Keratinocyte (primary cell): ENCODE measurements at regions not wholly inside any gene's neighbourhood (a gene's known extent, or its start where the extent isn't known, plus 50 kb on each side); places are given as distances from the start of the nearest gene placed in this dataset.

Experiments
- DNase-seq: peaks from one replicate; pipeline ENCODE4 v3.0.0-alpha.2; 2011; ENCODE audit warnings: low read depth, missing footprints, low spot score
- FAIRE-seq: peaks from 2 replicates; lab custom pipeline; 2011; peaks lifted over from hg19 to GRCh38; lab: Jason Lieb, UNC
- H2AFZ ChIP-seq: 2 replicates; pipeline ENCODE4 v1.6.0; 2012; ENCODE audit warnings: low read length, control low read depth, inconsistent platforms; ENCODE audit not compliant: control insufficient read depth
- H3K27ac ChIP-seq: 2 replicates; pipeline ENCODE4 v1.5.1; 2011; ENCODE audit warnings: low read length; ENCODE audit not compliant: control insufficient read depth, insufficient read depth
- H3K27me3 ChIP-seq: 3 replicates; pipeline ENCODE4 v1.6.0; 2011; ENCODE audit warnings: low read length; ENCODE audit not compliant: control insufficient read depth, insufficient read depth; ENCODE audit errors: extremely low read depth
- H3K36me3 ChIP-seq, 2 experiments: 2 replicates in 1 of 2; 3 replicates in 1 of 2; pipeline ENCODE4 v1.5.1; 2011; ENCODE audit warnings: low read length in 2 of 2, mild to moderate bottlenecking in 1 of 2; ENCODE audit not compliant: control insufficient read depth in 2 of 2, insufficient read depth in 2 of 2; ENCODE audit errors: extremely low read depth in 1 of 2
- H3K4me1 ChIP-seq: 3 replicates; pipeline ENCODE4 v1.5.1; 2011; ENCODE audit warnings: low read length; ENCODE audit not compliant: control insufficient read depth, insufficient read depth; ENCODE audit errors: extremely low read depth
- H3K4me2 ChIP-seq: 3 replicates; pipeline ENCODE4 v1.6.0; 2011; ENCODE audit warnings: low read depth, low read length; ENCODE audit not compliant: control insufficient read depth, insufficient read depth; ENCODE audit errors: extremely low read depth
- H3K4me3 ChIP-seq, 3 experiments: fragments of 200-600 bp in 1 of 3; sonication (generic) in 1 of 3; 2 replicates in 2 of 3; 3 replicates in 1 of 3; pipeline ENCODE4 v1.5.1; 2011 to 2016; ENCODE audit warnings: low read length in 3 of 3, mild to moderate bottlenecking in 3 of 3, control low read depth in 2 of 3, inconsistent platforms in 1 of 3, low read depth in 1 of 3, mixed read lengths in 1 of 3, mixed run types in 1 of 3, moderate library complexity in 1 of 3; ENCODE audit not compliant: control insufficient read depth in 2 of 3, insufficient read depth in 2 of 3; ENCODE audit errors: extremely low read depth in 1 of 3
- H3K79me2 ChIP-seq: 2 replicates; pipeline ENCODE4 v1.6.0; 2012; ENCODE audit warnings: low read length; ENCODE audit not compliant: control insufficient read depth, insufficient read depth
- H3K9ac ChIP-seq: 3 replicates; pipeline ENCODE4 v1.6.0; 2011; ENCODE audit warnings: low read length; ENCODE audit not compliant: control insufficient read depth, insufficient read depth; ENCODE audit errors: extremely low read depth
- H3K9me1 ChIP-seq: 3 replicates; pipeline ENCODE4 v1.6.0; 2011; ENCODE audit warnings: low read length; ENCODE audit not compliant: control insufficient read depth, insufficient read depth; ENCODE audit errors: extremely low read depth
- H3K9me3 ChIP-seq: 2 replicates; pipeline ENCODE4 v1.5.1; 2012; ENCODE audit warnings: low read depth, low read length; ENCODE audit not compliant: control insufficient read depth
- H4K20me1 ChIP-seq: 3 replicates; pipeline ENCODE4 v1.6.0; 2011; ENCODE audit warnings: low read length; ENCODE audit not compliant: control insufficient read depth, insufficient read depth; ENCODE audit errors: extremely low read depth
- CTCF ChIP-seq, 3 experiments: IDR thresholded peaks in 1 of 3; conservative IDR thresholded peaks in 1 of 3; optimal IDR thresholded peaks in 1 of 3; 2 replicates in 2 of 3; 3 replicates in 1 of 3; pipeline versions ENCODE3 to v1.5.1; 2011; ENCODE audit warnings: low read length in 3 of 3, mild to moderate bottlenecking in 3 of 3, moderate library complexity in 2 of 3, control low read depth in 1 of 3, inconsistent platforms in 1 of 3; ENCODE audit not compliant: insufficient read depth in 2 of 3; ENCODE audit errors: extremely low read depth in 1 of 3
- EZH2 ChIP-seq: IDR thresholded peaks from one replicate; pipeline ENCODE4 v1.6.1; 2012; ENCODE audit warnings: inconsistent platforms, mild to moderate bottlenecking, low read length, moderate library complexity
- dilution Hi-C: fragments of 300-500 bp; cut with MboI; formaldehyde crosslinking; loops from one replicate; pipeline ENCODE4 v1.7.0; 2020; ENCODE audit warnings: low sequenced_read_pairs; ENCODE audit not compliant: extremely low pct_ligation_motif_present

- Histone ChIP-seq H3K79me2 (no peaks in the 10 kb centered on the region), H3K4me1 (no peaks in the 10 kb centered on the region), H3K4me2 (no peak overlapping the region), H2AFZ (no peak overlapping the region), H3K36me3 (no peaks in the 10 kb centered on the region), H3K4me3 (no peak overlapping the region), H4K20me1 (no peaks in the 10 kb centered on the region), H3K9me1 (no peaks in the 10 kb centered on the region), H3K27ac (no peak overlapping the region), H3K9me3 (peaks cover 2% of the 10 kb centered on the region), H3K27me3 (no peaks in the 10 kb centered on the region), H3K9ac (no peak overlapping the region)
- DNase-seq (no peak), FAIRE-seq (no peak)
- dilution Hi-C loops = no loop called here
- no peak for TF ChIP-seq EZH2
- no peak for TF ChIP-seq CTCF (optimal IDR thresholded peaks at IDR 0.05 in 1 of 3, IDR thresholded peaks at IDR 0.05 in 1 of 3, conservative IDR thresholded peaks at IDR 0.05 in 1 of 3; ENCODE audit: extremely low read depth in 1 of 3, insufficient read depth in 2 of 3, low read length in 3 of 3)
Measured at GRCh38 chr2:2913601-2914120, 464.0 kb downstream of the EIPR1 start.

GRCh38 chr2:2912731-2913130 is 464.9 kb downstream of the EIPR1 start:
- no peak for TF ChIP-seq CTCF (optimal IDR thresholded peaks at IDR 0.05 in 1 of 3, IDR thresholded peaks at IDR 0.05 in 1 of 3, conservative IDR thresholded peaks at IDR 0.05 in 1 of 3; ENCODE audit: extremely low read depth in 1 of 3, insufficient read depth in 2 of 3, low read length in 3 of 3)
- no peak for TF ChIP-seq EZH2
- Histone ChIP-seq H2AFZ (no peak overlapping the region), H3K9ac (no peak overlapping the region), H3K36me3 (no peaks in the 10 kb centered on the region), H3K79me2 (no peaks in the 10 kb centered on the region), H3K27ac (no peak overlapping the region), H3K27me3 (no peaks in the 10 kb centered on the region), H3K4me3 (no peak overlapping the region), H3K9me3 (peaks cover 2% of the 10 kb centered on the region), H3K4me2 (no peak overlapping the region), H3K9me1 (no peaks in the 10 kb centered on the region), H4K20me1 (no peaks in the 10 kb centered on the region), H3K4me1 (no peaks in the 10 kb centered on the region)
- FAIRE-seq (no peak), DNase-seq (no peak)
- dilution Hi-C loops = no loop called here
